ENCODE measurements at regions not wholly inside any gene's neighbourhood (a gene's known extent, or its start where the extent isn't known, plus 50 kb on each side); places are given as distances from the start of the nearest gene placed in this dataset.
"Not testable (repeated sequence)": the region's sequence is repeated elsewhere in the genome, so short reads cannot be mapped to it uniquely, and the experiment has no call there.

GRCh38 chr7:155396661-155397060, 61.3 kb upstream of the EN2 start:
- Mint-ChIP-seq H3K27ac (no peak overlapping the region), H3K4me1 (ENCODE audit: low read depth) (no peaks in the 10 kb centered on the region), H3K4me3 (no peak overlapping the region), H3K36me3 (ENCODE audit: low read depth) (no peaks in the 10 kb centered on the region), H3K27me3 (peaks cover 49% of the 10 kb centered on the region), H3K9me3 (no peaks in the 10 kb centered on the region)
- no peak for TF ChIP-seq CTCF (IDR thresholded peaks at IDR 0.05)
- ChIA-PET CTCF (no interaction called here), POLR2A (no interaction called here)
- Histone ChIP-seq H3K4me1 (ENCODE audit: insufficient read depth, low read length) (no peaks in the 10 kb centered on the region), H3K9me3 (ENCODE audit: control insufficient read depth in 1 of 2, insufficient read depth in 1 of 2, low read length in 2 of 2) (no peaks in the 10 kb centered on the region), H3K27ac (ENCODE audit: low read depth in 1 of 2, low read length in 2 of 2) (no peak overlapping the region), H3K36me3 (ENCODE audit: insufficient read depth, low read length) (no peaks in the 10 kb centered on the region), H3K27me3 (ENCODE audit: control insufficient read depth in 1 of 2, insufficient read depth in 2 of 2, low read length in 2 of 2) (peaks cover 10 to 12% of the 10 kb centered on the region in 2 experiments), H3K4me3 (ENCODE audit: low read length) (no peak overlapping the region)
- DNase-seq: no peak
- intact Hi-C loops (cut with DNase I, micrococcal nuclease): no loop called here
- no peak for ATAC-seq (ENCODE audit: poor library complexity)

- H3K4me1 Mint-ChIP-seq (ENCODE audit: low read depth); H3K36me3 ChIP-seq (ENCODE audit: insufficient read depth, low read length); CTCF ChIA-PET; H3K27ac Mint-ChIP-seq; ATAC-seq (ENCODE audit: poor library complexity); DNase-seq; H3K4me3 Mint-ChIP-seq; H3K9me3 ChIP-seq (ENCODE audit: control insufficient read depth in 1 of 2, insufficient read depth in 1 of 2, low read length in 2 of 2); POLR2A ChIA-PET; intact Hi-C loops (cut with DNase I, micrococcal nuclease); H3K36me3 Mint-ChIP-seq (ENCODE audit: low read depth); H3K4me1 ChIP-seq (ENCODE audit: insufficient read depth, low read length); H3K27ac ChIP-seq (ENCODE audit: low read depth in 1 of 2, low read length in 2 of 2); H3K9me3 Mint-ChIP-seq; H3K4me3 ChIP-seq (ENCODE audit: low read length): not testable (repeated sequence)
- H3K27me3 Mint-ChIP-seq: peaks cover 51% of the 10 kb centered on the region
- peaks cover 10 to 14% of the 10 kb centered on the region in 2 experiments for H3K27me3 ChIP-seq (ENCODE audit: control insufficient read depth in 1 of 2, insufficient read depth in 2 of 2, low read length in 2 of 2)
Measured at GRCh38 chr7:155397758-155398714, 59.9 kb upstream of the EN2 start.

GRCh38 chr7:155398944-155399343, 59.0 kb upstream of the EN2 start:
- ChIA-PET CTCF (no interaction called here), POLR2A (no interaction called here)
- Histone ChIP-seq H3K4me1 (ENCODE audit: insufficient read depth, low read length) (no peaks in the 10 kb centered on the region), H3K27me3 (ENCODE audit: control insufficient read depth in 1 of 2, insufficient read depth in 2 of 2, low read length in 2 of 2) (peaks cover 10 to 19% of the 10 kb centered on the region in 2 experiments), H3K4me3 (ENCODE audit: low read length) (no peak overlapping the region), H3K36me3 (ENCODE audit: insufficient read depth, low read length) (no peaks in the 10 kb centered on the region), H3K9me3 (ENCODE audit: control insufficient read depth in 1 of 2, insufficient read depth in 1 of 2, low read length in 2 of 2) (peaks cover 0 to 6% of the 10 kb centered on the region in 2 experiments), H3K27ac (ENCODE audit: low read depth in 1 of 2, low read length in 2 of 2) (no peak overlapping the region)
- no peak for ATAC-seq (ENCODE audit: poor library complexity)
- Mint-ChIP-seq H3K27me3 (peaks cover 50% of the 10 kb centered on the region), H3K27ac (no peak overlapping the region), H3K36me3 (ENCODE audit: low read depth) (no peaks in the 10 kb centered on the region), H3K9me3 (no peaks in the 10 kb centered on the region), H3K4me3 (no peak overlapping the region), H3K4me1 (ENCODE audit: low read depth) (no peaks in the 10 kb centered on the region)
- no peak for TF ChIP-seq CTCF (IDR thresholded peaks at IDR 0.05)
- intact Hi-C loops (cut with DNase I, micrococcal nuclease): no loop called here
- DNase-seq: no peak

Data from CD4-positive, alpha-beta T cell (primary cell).